ENCODE measurements at regions not wholly inside any gene's neighbourhood (a gene's known extent, or its start where the extent isn't known, plus 50 kb on each side); places are given as distances from the start of the nearest gene placed in this dataset.

- TF ChIP-seq POLR2A (IDR thresholded peaks at IDR 0.05) (no peak), CTCF (IDR thresholded peaks at IDR 0.05) (no peak)
These were observed 263.2 kb downstream of the NR2F2 start for GRCh38 chr15:96593735-96594134.
